Natural killer cell (primary cell): ENCODE measurements at regions not wholly inside any gene's neighbourhood (a gene's known extent, or its start where the extent isn't known, plus 50 kb on each side); places are given as distances from the start of the nearest gene placed in this dataset.

Experiments used
- ATAC-seq, 3 donors: fragments of 150-1000 bp in 2 of 3; fragments of 200-7000 bp in 1 of 3; cut with Tn5 transposase; 1 replicate in 1 of 3; 2 replicates in 2 of 3; pipeline ENCODE4 v1.10.0; 2021; ENCODE audit warnings: mild to moderate bottlenecking in 2 of 3, moderate library complexity in 2 of 3
- DNase-seq, 2 donors: peaks; one replicate each; pipeline versions ENCODE4 v3.0.0 to v3.0.0-alpha.2; 2013 to 2021; ENCODE audit warnings: mixed read lengths in 1 of 2
- H3K27ac ChIP-seq: one replicate; pipeline ENCODE4 v1.5.1; 2013; ENCODE audit warnings: mild to moderate bottlenecking, low read length
- H3K27me3 ChIP-seq: one replicate; pipeline ENCODE4 v1.6.1; 2013; ENCODE audit warnings: low read length; ENCODE audit not compliant: control insufficient read depth, insufficient read depth
- H3K36me3 ChIP-seq: one replicate; pipeline ENCODE4 v1.6.1; 2013; ENCODE audit warnings: low read length; ENCODE audit not compliant: control insufficient read depth, insufficient read depth
- H3K4me1 ChIP-seq: one replicate; pipeline ENCODE4 v1.6.1; 2013; ENCODE audit warnings: low read length; ENCODE audit not compliant: control insufficient read depth, insufficient read depth
- H3K4me3 ChIP-seq: one replicate; pipeline ENCODE4 v1.5.1; 2013; ENCODE audit warnings: low read length
- H3K9me3 ChIP-seq: one replicate; pipeline ENCODE4 v1.6.1; 2013; ENCODE audit warnings: low read length; ENCODE audit not compliant: control insufficient read depth, insufficient read depth
- H3K27ac Mint-ChIP-seq, 2 donors: one replicate each; pipeline ENCODE4 v1.8.0; 2022; ENCODE audit warnings: mild to moderate bottlenecking in 2 of 2, mixed read lengths in 2 of 2, moderate library complexity in 1 of 2
- H3K27me3 Mint-ChIP-seq, 2 donors: one replicate each; pipeline ENCODE4 v1.8.0; 2022; ENCODE audit warnings: low read depth in 2 of 2, mixed read lengths in 2 of 2
- H3K36me3 Mint-ChIP-seq: one replicate; pipeline ENCODE4 v1.8.0; 2022; ENCODE audit warnings: mixed read lengths
- H3K4me1 Mint-ChIP-seq, 2 donors: one replicate each; pipeline ENCODE4 v1.8.0; 2022; ENCODE audit warnings: mixed read lengths in 2 of 2
- H3K4me3 Mint-ChIP-seq: one replicate; pipeline ENCODE4 v1.8.0; 2022; ENCODE audit warnings: mild to moderate bottlenecking, moderate library complexity, mixed read lengths
- H3K9me3 Mint-ChIP-seq, 2 donors: one replicate each; pipeline ENCODE4 v1.8.0; 2022; ENCODE audit warnings: mixed read lengths in 2 of 2
- CTCF ChIP-seq: fragments of 200-600 bp; IDR thresholded peaks from one replicate; pipeline ENCODE4 v1.8.0; 2022; ENCODE audit warnings: antibody characterized with exemption
- WGBS: methylation state at CpG from one replicate; pipeline ENCODE4 v1.1.7; 2013; ENCODE audit warnings: missing lambda C conversion rate; ENCODE audit not compliant: insufficient coverage; 5-methylcytosine and 5-hydroxymethylcytosine counted together
- intact Hi-C: fragments of 100-400 bp; cut with micrococcal nuclease; formaldehyde crosslinking; loops from one replicate; pipeline ENCODE4 v1.14.2; 2022

- no peak for DNase-seq
- Histone ChIP-seq H3K27ac (no peak overlapping the region), H3K9me3 (peaks cover 5% of the 10 kb centered on the region), H3K27me3 (no peaks in the 10 kb centered on the region), H3K4me3 (no peak overlapping the region), H3K36me3 (no peaks in the 10 kb centered on the region), H3K4me1 (no peaks in the 10 kb centered on the region)
- H3K36me3 Mint-ChIP-seq, result no peaks in the 10 kb centered on the region
- peaks cover 0 to 7% of the 10 kb centered on the region in 2 donors for H3K9me3 Mint-ChIP-seq
- ATAC-seq, result no peak
- H3K27ac Mint-ChIP-seq, result no peak overlapping the region
- TF ChIP-seq CTCF, result no peak
- H3K4me3 Mint-ChIP-seq, result no peak overlapping the region
- H3K4me1 Mint-ChIP-seq, result no peaks in the 10 kb centered on the region
- WGBS, result 88% methylated on average over 30 of the region's 30 CpGs
- H3K27me3 Mint-ChIP-seq, result no peaks in the 10 kb centered on the region
- intact Hi-C loops, result no loop called here
Measured at GRCh38 chr18:78741381-78742217, 238.0 kb upstream of the SALL3 start.

DNA sequence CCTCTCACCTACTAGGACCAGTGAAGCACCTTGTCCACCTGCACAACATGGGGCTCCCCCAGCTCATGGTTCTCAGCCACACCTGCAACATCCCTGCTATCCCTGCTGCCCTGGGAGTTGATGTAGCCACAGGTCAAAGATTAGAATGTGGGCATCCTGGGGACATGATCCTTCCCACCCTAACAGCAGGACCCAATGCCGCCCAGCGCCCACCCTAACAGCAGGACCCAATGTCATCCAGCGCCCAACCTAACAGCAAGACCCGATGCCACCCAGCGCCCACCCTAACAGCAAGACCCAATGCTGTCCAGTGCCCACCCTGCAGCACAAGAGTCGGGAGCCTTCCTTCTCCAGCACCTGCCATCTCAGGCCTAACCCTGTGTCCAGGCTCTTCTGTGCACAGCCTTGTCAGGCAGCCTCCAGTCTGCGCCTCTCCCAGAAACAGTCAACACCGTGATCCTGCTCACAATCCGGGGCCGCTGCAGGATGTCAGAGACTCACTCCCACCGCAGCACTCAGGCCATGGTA, 237.3 kb upstream of the SALL3 start:
- peaks cover 5% of the 10 kb centered on the region for H3K9me3 ChIP-seq
- H3K36me3 ChIP-seq, result no peaks in the 10 kb centered on the region
- TF ChIP-seq CTCF, result no peak
- no peak overlapping the region for H3K27ac ChIP-seq
- no peaks in the 10 kb centered on the region for H3K4me1 ChIP-seq
- Mint-ChIP-seq H3K36me3 (no peaks in the 10 kb centered on the region), H3K27ac (no peak overlapping the region), H3K4me1 (no peaks in the 10 kb centered on the region), H3K9me3 (peaks cover 0 to 7% of the 10 kb centered on the region in 2 donors), H3K4me3 (no peak overlapping the region), H3K27me3 (peaks cover 0 to 5% of the 10 kb centered on the region in 2 donors)
- H3K4me3 ChIP-seq, result no peak overlapping the region
- H3K27me3 ChIP-seq, result no peaks in the 10 kb centered on the region
- ATAC-seq (peak in 1 of 3 donors; percentile 6), DNase-seq (no peak)
- WGBS, result 86% methylated on average over 11 of the region's 11 CpGs
- intact Hi-C loops, result no loop called here

DNA sequence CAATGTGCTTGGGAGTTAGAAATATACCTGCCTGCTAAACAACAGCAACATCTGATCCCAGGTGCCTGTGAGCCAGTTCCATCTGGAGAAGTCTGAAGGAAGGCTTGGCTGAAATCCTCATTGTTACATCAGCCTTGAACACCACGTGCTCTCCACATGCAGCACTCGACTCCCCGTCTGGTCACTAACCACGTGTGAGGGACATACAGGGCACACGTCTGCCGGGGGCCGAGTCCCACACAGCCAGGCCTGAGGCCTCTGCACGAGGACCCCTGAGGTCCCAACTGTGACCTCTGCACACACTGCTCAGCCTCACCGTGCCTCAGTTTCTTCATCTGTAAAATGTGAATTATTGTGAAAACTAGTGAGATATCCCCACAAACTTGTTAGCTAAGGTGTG, 236.5 kb upstream of the SALL3 start:
- no peak overlapping the region for H3K27ac Mint-ChIP-seq
- H3K9me3 ChIP-seq, result peaks cover 5% of the 10 kb centered on the region
- intact Hi-C loops, result no loop called here
- H3K4me3 ChIP-seq, result no peak overlapping the region
- no peak overlapping the region for H3K27ac ChIP-seq
- H3K27me3 ChIP-seq, result no peaks in the 10 kb centered on the region
- H3K4me1 ChIP-seq, result no peaks in the 10 kb centered on the region
- no peaks in the 10 kb centered on the region for H3K36me3 ChIP-seq
- ATAC-seq, result no peak
- no peak overlapping the region for H3K4me3 Mint-ChIP-seq
- H3K4me1 Mint-ChIP-seq, result no peaks in the 10 kb centered on the region
- DNase-seq, result no peak
- TF ChIP-seq CTCF, result no peak
- H3K36me3 Mint-ChIP-seq, result no peaks in the 10 kb centered on the region
- peaks cover 0 to 7% of the 10 kb centered on the region in 2 donors for H3K9me3 Mint-ChIP-seq
- H3K27me3 Mint-ChIP-seq, result peaks cover 0 to 5% of the 10 kb centered on the region in 2 donors
- WGBS, result 85% methylated on average over 9 of the region's 9 CpGs
